ENCODE measurements at regions not wholly inside any gene's neighbourhood (a gene's known extent, or its start where the extent isn't known, plus 50 kb on each side); places are given as distances from the start of the nearest gene placed in this dataset.

- DNase-seq, result no peak
These were observed 481.1 kb downstream of the CBLN2 start for GRCh38 chr18:72063001-72063400.

GRCh38 chr18:72058851-72059250 is 485.3 kb downstream of the CBLN2 start:
- DNase-seq, result no peak

GRCh38 chr18:72056171-72056570 is 488.0 kb downstream of the CBLN2 start:
- no peak for DNase-seq

GRCh38 chr18:72041313-72042032 is 502.7 kb downstream of the CBLN2 start:
- DNase-seq, result no peak

GRCh38 chr18:72013427-72013850 is 530.7 kb downstream of the CBLN2 start:
- no peak for DNase-seq

GRCh38 chr18:71998547-71999097 is 545.5 kb downstream of the CBLN2 start:
- no peak for DNase-seq

GRCh38 chr18:71995904-71996465 is 548.2 kb downstream of the CBLN2 start:
- DNase-seq, result no peak

GRCh38 chr18:71994273-71994672 is 549.9 kb downstream of the CBLN2 start:
- DNase-seq, result no peak

- DNase-seq, result no peak
These were observed 554.5 kb downstream of the CBLN2 start for GRCh38 chr18:71989616-71990015.

GRCh38 chr18:71986351-71987050 is 557.6 kb downstream of the CBLN2 start:
- no peak for DNase-seq

- DNase-seq, result no peak
These were observed 567.4 kb downstream of the CBLN2 start for GRCh38 chr18:71976744-71977143.

- DNase-seq, result no peak
These were observed 577.4 kb downstream of the CBLN2 start for GRCh38 chr18:71966791-71967190.

GRCh38 chr18:71958605-71959004 is 585.5 kb downstream of the CBLN2 start:
- no peak for DNase-seq

GRCh38 chr18:71951001-71951400 is 593.1 kb downstream of the CBLN2 start:
- no peak for DNase-seq

GRCh38 chr18:71942433-71942832 is 601.7 kb downstream of the CBLN2 start:
- no peak for DNase-seq

GRCh38 chr18:71939483-71939882 is 604.7 kb downstream of the CBLN2 start:
- no peak for DNase-seq

GRCh38 chr18:71936744-71937143 is 607.4 kb downstream of the CBLN2 start:
- DNase-seq, result no peak

- no peak for DNase-seq
These were observed 624.9 kb downstream of the CBLN2 start for GRCh38 chr18:71919211-71919610.

GRCh38 chr18:71913641-71914040 is 630.5 kb downstream of the CBLN2 start:
- DNase-seq, result no peak

GRCh38 chr18:71902482-71902881 is 641.7 kb downstream of the CBLN2 start:
- DNase-seq, result no peak

- DNase-seq, result no peak
These were observed 644.3 kb downstream of the CBLN2 start for GRCh38 chr18:71899707-71900472.

GRCh38 chr18:71899183-71899582 is 645.0 kb downstream of the CBLN2 start:
- no peak for DNase-seq

GRCh38 chr18:71887509-71887908 is 656.6 kb downstream of the CBLN2 start:
- DNase-seq, result no peak

Data from T-helper 1 cell (primary cell).